ENCODE measurements at regions not wholly inside any gene's neighbourhood (a gene's known extent, or its start where the extent isn't known, plus 50 kb on each side); places are given as distances from the start of the nearest gene placed in this dataset.

- DNase-seq (ENCODE audit: low read depth), result no peak
These were observed 101.5 kb upstream of the LSM8 start for GRCh38 chr7:118082506-118082905.

DNA sequence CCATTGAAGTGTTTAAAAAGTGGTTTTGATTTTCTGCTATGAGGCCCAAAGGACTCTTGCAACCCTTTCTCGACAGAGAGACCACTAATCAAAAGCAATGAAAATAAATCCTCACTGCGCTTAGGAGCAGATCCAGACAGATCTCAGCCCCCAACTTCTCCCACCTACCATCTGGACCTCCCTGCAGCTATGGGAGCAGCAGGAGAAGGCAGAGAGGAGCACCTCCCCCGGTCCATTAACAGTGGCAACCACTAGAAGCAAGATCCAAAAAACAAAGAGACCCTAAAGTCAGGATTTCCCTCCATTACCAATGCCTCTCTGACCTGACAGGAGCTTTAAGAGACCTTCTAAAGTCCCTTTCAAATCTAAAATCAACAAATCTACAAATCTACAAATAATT is 99.0 kb upstream of the LSM8 start:
- no peak for DNase-seq (ENCODE audit: low read depth)

GRCh38 chr7:118087126-118087525 is 96.8 kb upstream of the LSM8 start:
- no peak for DNase-seq (ENCODE audit: low read depth)

GRCh38 chr7:118094044-118094443 is 89.9 kb upstream of the LSM8 start:
- no peak for DNase-seq (ENCODE audit: low read depth)

DNA sequence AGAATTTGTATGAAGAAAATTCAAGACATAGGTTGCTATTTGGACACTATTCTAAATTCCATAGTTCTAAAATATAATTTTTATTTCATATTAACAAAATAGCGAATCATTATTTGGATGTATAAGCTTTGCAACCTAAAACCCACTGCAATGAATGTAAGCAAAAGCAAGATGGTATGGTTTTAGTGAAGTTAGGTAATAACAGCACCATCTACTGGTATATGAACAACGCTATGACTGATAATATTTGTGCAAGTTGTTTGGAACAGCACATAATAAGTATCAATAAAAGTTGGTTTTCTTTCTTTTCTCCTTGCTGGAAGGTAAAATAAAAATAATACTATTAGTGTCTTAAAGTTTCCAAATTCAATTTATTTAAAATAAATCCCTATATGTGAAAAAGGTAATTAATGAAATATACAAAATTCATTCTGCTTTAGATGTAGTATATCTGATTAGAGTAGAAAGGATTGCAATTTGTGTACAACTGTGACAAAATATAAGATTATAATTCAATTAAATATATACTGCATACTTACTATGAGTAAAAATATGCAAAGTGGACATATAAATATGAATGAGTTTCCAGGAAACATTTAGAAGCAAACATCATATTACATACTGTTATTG is 79.0 kb upstream of the LSM8 start:
- DNase-seq (ENCODE audit: low read depth), result no peak

DNA sequence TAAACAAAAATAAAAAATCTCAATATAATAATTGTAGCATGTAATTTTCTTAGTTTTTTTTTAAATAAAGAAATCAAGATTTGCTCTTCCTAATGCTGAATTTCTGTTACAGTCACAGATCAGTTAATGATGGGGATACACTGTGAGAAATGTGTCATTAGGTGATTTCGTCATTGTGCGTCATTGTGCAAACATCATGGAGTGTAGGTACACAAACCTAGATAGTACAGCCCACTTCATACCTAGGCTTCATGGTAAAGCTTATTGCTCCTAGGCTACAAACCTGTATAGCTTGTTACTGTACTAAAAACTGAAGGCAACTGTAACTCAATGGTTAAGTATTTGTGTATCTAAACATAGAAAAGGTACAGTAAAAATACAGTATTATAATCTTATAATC is 74.4 kb upstream of the LSM8 start:
- DNase-seq (ENCODE audit: low read depth), result no peak

DNA sequence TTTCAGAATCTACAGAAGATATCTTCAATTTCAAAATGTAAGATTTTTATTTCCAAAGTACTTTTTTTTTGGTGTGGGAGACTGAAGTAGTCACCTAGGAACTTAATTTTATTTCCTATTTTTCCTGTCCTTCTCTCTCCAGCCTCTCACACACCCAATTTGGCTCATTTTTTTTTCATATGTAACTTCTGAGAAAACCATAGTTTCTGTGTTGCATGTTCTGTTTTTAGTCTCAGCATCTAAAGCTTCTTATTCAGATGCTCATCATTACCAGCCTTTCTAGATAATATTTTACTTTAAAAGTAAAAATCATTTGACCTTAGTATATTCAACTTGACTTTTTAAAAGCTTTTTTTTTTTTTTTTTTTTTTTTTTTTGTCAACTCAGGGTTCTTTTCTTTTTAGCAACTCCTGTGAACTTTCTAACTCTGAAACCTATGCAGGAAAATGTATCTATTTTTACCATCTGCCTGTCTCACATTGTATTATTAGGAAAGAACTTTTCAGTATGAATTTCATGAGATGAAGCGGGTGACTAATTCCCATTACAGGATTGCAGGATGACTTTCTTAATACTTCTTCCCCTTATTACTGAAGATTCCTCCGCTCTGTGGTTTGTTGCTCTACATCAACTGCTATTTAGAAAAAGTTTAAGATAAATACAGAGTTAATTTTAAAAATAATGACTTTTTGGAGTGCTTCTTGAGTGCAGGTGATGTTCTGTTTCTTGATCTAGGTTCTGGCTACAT is 73.6 kb upstream of the LSM8 start:
- DNase-seq (ENCODE audit: low read depth), result no peak

- DNase-seq (ENCODE audit: low read depth), result peak; percentile 14
These were observed 72.6 kb upstream of the LSM8 start for GRCh38 chr7:118111347-118111746.

GRCh38 chr7:118114175-118114574 is 69.8 kb upstream of the LSM8 start:
- no peak for DNase-seq (ENCODE audit: low read depth)

GRCh38 chr7:118129041-118129795 is 54.7 kb upstream of the LSM8 start:
- DNase-seq (ENCODE audit: low read depth), result no peak

- DNase-seq (ENCODE audit: low read depth), result no peak
These were observed 51.2 kb upstream of the LSM8 start for GRCh38 chr7:118132764-118133163.

Measured in HS-5 (cell line).